ENCODE measurements at regions not wholly inside any gene's neighbourhood (a gene's known extent, or its start where the extent isn't known, plus 50 kb on each side); places are given as distances from the start of the nearest gene placed in this dataset.

DNA sequence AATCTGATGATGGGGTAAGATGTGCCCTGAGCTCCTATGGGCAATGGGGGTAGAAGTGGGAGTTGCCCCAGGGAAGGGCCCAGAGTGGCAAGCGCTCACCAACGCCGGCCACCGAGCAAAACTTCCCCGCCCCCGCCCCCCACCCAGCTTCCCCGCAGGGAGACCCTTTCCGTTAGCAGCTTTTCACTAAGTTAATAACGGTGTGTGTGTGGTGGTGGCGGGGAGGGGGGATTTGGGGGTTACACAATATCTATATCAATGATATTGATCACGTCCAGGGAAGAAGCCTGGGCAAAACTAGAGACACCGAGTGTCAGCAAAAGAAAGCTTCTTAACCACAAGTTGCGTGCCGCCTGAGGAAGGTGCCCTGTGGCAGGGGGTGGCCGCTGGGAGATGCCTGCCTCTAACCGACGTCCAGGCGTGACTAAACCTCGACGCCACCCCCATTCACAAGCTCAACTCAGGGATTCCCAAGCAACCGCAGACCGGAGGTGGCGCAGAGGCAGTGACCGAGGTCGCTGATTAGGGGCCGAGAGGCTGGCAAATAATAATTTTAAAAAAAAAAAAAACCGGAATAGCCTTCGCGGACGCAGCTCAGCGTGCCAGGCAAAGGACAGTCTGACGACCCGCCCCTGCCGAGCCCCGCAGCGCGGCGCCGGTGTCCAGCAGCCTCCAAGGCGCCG, 222.6 kb downstream of the MEF2C start:
- no peak overlapping the region for H3K56ac ChIP-seq (replicated peaks; ENCODE audit: insufficient read length, low read depth, low read length)
- no peak overlapping the region for H2BK5ac ChIP-seq (ENCODE audit: low read depth, low read length)
- no peak overlapping the region for H3K9ac ChIP-seq (replicated peaks in 1 of 4; ENCODE audit: extremely low read depth in 1 of 4, low read depth in 3 of 4, low read length in 3 of 4)
- H2AK5ac ChIP-seq (ENCODE audit: low read depth, low read length): no peak overlapping the region
- H2BK15ac ChIP-seq (ENCODE audit: low read length): no peak overlapping the region
- H3K9me3 ChIP-seq (ENCODE audit: insufficient read depth in 2 of 2, low read depth in 1 of 2, low read length in 1 of 2): no peaks in the 10 kb centered on the region
- FAIRE-seq (no peak), DNase-seq (ENCODE audit: low read depth in 1 of 2, low spot score in 2 of 2) (no peak)
- no peak overlapping the region for H2BK20ac ChIP-seq (ENCODE audit: low read length)
- H2BK12ac ChIP-seq (ENCODE audit: low read depth, low read length): no peak overlapping the region
- peaks cover 19 to 73% (median 39%) of the 10 kb centered on the region in 4 experiments for H3K27me3 ChIP-seq (replicated peaks in 1 of 4; ENCODE audit: control insufficient read depth in 3 of 4, extremely low read depth in 1 of 4, insufficient read depth in 3 of 4, low read length in 3 of 4)
- no peak overlapping the region for H3K23ac ChIP-seq (ENCODE audit: insufficient read length)
- peak overlapping the region; percentile 13 to 60 (median 32); a peak in 5 of 8 replicates for H3K4me3 ChIP-seq (ENCODE audit: extremely low read depth in 1 of 4, insufficient read depth in 2 of 4, low read depth in 3 of 4, low read length in 4 of 4)
- no peak overlapping the region for H3K18ac ChIP-seq (ENCODE audit: extremely low read depth, low read length)
- H3K4me1 ChIP-seq (replicated peaks in 1 of 4; ENCODE audit: control insufficient read depth in 3 of 4, insufficient read depth in 4 of 4, low read length in 3 of 4): peaks cover 7 to 20% (median 10%) of the 10 kb centered on the region in 4 experiments; a peak in 6 of 7 replicates
- CTCF ChIA-PET (ENCODE audit: partially characterized antibody): interaction anchor here (0.6 to 2.7 kb wide), 15 partner anchors 9 to 879 kb away, joined by 3 to 22 read pairs (median 4); no protein-coding TSS in a partner anchor
- H3K79me1 ChIP-seq (ENCODE audit: low read depth, low read length): no peaks in the 10 kb centered on the region
- no peak overlapping the region; the same call in 1 of the 2 replicates for H2AFZ ChIP-seq (ENCODE audit: low read length)
- peaks cover 6% of the 10 kb centered on the region for H3K23me2 ChIP-seq (ENCODE audit: low read depth, low read length)
- H3K4me2 ChIP-seq (ENCODE audit: insufficient read depth in 1 of 2, low read depth in 2 of 2, low read length in 2 of 2): peak overlapping the region; percentile 70 to 86
- H3K4ac ChIP-seq (replicated peaks; ENCODE audit: insufficient read length, low read depth, low read length): no peak overlapping the region
- no peak overlapping the region for H3K27ac ChIP-seq (ENCODE audit: low read depth, low read length)
- H2BK120ac ChIP-seq (replicated peaks; ENCODE audit: low read depth, low read length): no peak overlapping the region
- H4K20me1 ChIP-seq (replicated peaks in 1 of 2; ENCODE audit: control insufficient read depth in 1 of 2, insufficient read depth in 2 of 2, low read length in 2 of 2): peaks cover 0 to 3% of the 10 kb centered on the region in 2 experiments
- no peak overlapping the region for H3K14ac ChIP-seq (ENCODE audit: insufficient read length)
- TF ChIP-seq, protein P1, sequence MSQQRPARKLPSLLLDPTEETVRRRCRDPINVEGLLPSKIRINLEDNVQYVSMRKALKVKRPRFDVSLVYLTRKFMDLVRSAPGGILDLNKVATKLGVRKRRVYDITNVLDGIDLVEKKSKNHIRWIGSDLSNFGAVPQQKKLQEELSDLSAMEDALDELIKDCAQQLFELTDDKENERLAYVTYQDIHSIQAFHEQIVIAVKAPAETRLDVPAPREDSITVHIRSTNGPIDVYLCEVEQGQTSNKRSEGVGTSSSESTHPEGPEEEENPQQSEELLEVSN (IDR thresholded peaks at IDR 0.05): peak; percentile 45; the same call in 1 of the 2 replicates
- TF ChIP-seq RNF2 (IDR thresholded peaks at IDR 0.05; ENCODE audit: borderline replicate concordance, low read depth, low read length, missing control alignments, poor library complexity, severe bottlenecking): peak; percentile 55
- no peak for TF ChIP-seq NRF1 (IDR thresholded peaks at IDR 0.05; ENCODE audit: low read depth, low read length)
- TF ChIP-seq KDM1A (IDR thresholded peaks at IDR 0.05; ENCODE audit: borderline replicate concordance, low read length): no peak
- peak; percentile 52 for TF ChIP-seq KDM4A (IDR thresholded peaks at IDR 0.05; ENCODE audit: low read depth, low read length, severe bottlenecking)
- TF ChIP-seq EZH2 (IDR thresholded peaks at IDR 0.05; ENCODE audit: low read depth, low read length, severe bottlenecking): peak; percentile 24
- 0 out of 4 replicates have a peak, but pooled peaks of 1 of the 2 experiments have one; percentile 52 for TF ChIP-seq HDAC2 (IDR thresholded peaks at IDR 0.05; ENCODE audit: borderline replicate concordance in 1 of 2, low read depth in 2 of 2, low read length in 2 of 2)
- TF ChIP-seq ASH2L (IDR thresholded peaks at IDR 0.05; ENCODE audit: low read length): peak; percentile 38
- no peak overlapping the region for H4K91ac ChIP-seq (replicated peaks; ENCODE audit: insufficient read length, low read length)
- POLR2A ChIA-PET (ENCODE audit: partially characterized antibody): interaction anchor here (0.6 to 2.2 kb wide), 7 partner anchors 11 to 406 kb away, joined by 3 to 8 read pairs (median 3); no protein-coding TSS in a partner anchor
- no peaks in the 10 kb centered on the region for H3K36me3 ChIP-seq (ENCODE audit: control insufficient read depth in 2 of 4, insufficient read depth in 4 of 4, low read length in 3 of 4)
- H3K79me2 ChIP-seq (ENCODE audit: control insufficient read depth in 1 of 2, insufficient read depth in 2 of 2, low read length in 2 of 2): no peaks in the 10 kb centered on the region
- no peak overlapping the region for H4K5ac ChIP-seq (ENCODE audit: insufficient read length, low read depth, low read length)
- no peak overlapping the region for H4K8ac ChIP-seq (ENCODE audit: extremely low read depth, insufficient read depth, low read length)
- 3% methylated on average over 39 of the region's 41 CpGs; no CpG with 5 or more reads in 1 of the 2 experiments for WGBS, 2 experiments (ENCODE audit: extremely low coverage in 1 of 2, insufficient coverage in 1 of 2, insufficient read length in 1 of 2, insufficient replicate concordance in 2 of 2, low coverage in 1 of 2, low lambda C conversion rate in 2 of 2, missing lambda C conversion rate in 1 of 2)
